ENCODE measurements at regions not wholly inside any gene's neighbourhood (a gene's known extent, or its start where the extent isn't known, plus 50 kb on each side); places are given as distances from the start of the nearest gene placed in this dataset.

DNA sequence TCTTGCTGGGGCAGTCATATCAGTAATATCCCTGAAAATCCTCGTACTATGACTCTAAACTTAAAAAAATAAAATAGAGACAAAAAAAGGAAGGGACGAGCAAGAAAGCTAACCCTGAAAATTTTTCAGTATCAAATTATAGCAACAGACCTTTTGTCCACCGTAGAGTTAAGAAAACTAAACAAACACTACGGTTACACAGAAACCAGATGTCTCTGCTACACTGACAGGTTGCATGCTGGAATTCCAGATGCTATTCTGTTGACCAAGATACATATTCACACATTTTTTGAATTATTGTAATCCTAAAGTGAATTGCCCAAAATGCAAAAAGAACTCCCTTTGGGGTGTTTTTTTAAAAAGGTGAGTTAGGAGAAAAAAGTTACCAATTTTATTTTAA is 66.9 kb upstream of the SELENOP start:
- TF ChIP-seq, protein P1, sequence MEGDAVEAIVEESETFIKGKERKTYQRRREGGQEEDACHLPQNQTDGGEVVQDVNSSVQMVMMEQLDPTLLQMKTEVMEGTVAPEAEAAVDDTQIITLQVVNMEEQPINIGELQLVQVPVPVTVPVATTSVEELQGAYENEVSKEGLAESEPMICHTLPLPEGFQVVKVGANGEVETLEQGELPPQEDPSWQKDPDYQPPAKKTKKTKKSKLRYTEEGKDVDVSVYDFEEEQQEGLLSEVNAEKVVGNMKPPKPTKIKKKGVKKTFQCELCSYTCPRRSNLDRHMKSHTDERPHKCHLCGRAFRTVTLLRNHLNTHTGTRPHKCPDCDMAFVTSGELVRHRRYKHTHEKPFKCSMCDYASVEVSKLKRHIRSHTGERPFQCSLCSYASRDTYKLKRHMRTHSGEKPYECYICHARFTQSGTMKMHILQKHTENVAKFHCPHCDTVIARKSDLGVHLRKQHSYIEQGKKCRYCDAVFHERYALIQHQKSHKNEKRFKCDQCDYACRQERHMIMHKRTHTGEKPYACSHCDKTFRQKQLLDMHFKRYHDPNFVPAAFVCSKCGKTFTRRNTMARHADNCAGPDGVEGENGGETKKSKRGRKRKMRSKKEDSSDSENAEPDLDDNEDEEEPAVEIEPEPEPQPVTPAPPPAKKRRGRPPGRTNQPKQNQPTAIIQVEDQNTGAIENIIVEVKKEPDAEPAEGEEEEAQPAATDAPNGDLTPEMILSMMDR (IDR thresholded peaks at IDR 0.05) = no peak
- TF ChIP-seq POLR2A (IDR thresholded peaks at IDR 0.05; ENCODE audit: low read depth) (no peak), EP300 (IDR thresholded peaks at IDR 0.05) (no peak), POLR2AphosphoS5 (IDR thresholded peaks at IDR 0.05) (no peak)
